NOMO-1 treated with DMSO at 0.1 percent for 48 hours (cell line): ENCODE measurements at regions not wholly inside any gene's neighbourhood (a gene's known extent, or its start where the extent isn't known, plus 50 kb on each side); places are given as distances from the start of the nearest gene placed in this dataset.
"Not testable (repeated sequence)": the region's sequence is repeated elsewhere in the genome, so short reads cannot be mapped to it uniquely, and the experiment has no call there.

Source experiments
- DNase-seq: peaks from one replicate; lab custom pipeline; 2025; ENCODE audit not compliant: unreplicated experiment; lab: John Stamatoyannopoulos, UW

DNA sequence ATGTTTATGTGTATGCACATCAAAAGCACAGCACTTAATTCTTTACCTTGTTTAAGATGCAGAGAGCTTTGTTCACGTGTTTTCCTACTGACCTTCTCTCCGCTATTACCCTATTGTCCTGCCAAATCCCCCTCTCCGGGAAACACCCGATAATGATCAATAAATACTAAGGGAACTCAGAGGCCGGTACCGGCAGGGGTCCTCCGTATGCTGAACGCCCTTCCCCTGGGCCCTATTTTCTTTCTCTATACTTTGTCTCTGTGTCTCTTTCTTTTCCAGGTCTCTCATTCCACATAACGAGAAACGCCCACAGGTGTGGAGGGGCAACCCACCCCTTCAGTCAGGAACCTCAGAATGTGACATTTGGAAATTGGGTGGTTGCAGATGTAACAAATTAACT is 160.1 kb downstream of the ADRA2C start:
- not testable (repeated sequence) for DNase-seq

DNA sequence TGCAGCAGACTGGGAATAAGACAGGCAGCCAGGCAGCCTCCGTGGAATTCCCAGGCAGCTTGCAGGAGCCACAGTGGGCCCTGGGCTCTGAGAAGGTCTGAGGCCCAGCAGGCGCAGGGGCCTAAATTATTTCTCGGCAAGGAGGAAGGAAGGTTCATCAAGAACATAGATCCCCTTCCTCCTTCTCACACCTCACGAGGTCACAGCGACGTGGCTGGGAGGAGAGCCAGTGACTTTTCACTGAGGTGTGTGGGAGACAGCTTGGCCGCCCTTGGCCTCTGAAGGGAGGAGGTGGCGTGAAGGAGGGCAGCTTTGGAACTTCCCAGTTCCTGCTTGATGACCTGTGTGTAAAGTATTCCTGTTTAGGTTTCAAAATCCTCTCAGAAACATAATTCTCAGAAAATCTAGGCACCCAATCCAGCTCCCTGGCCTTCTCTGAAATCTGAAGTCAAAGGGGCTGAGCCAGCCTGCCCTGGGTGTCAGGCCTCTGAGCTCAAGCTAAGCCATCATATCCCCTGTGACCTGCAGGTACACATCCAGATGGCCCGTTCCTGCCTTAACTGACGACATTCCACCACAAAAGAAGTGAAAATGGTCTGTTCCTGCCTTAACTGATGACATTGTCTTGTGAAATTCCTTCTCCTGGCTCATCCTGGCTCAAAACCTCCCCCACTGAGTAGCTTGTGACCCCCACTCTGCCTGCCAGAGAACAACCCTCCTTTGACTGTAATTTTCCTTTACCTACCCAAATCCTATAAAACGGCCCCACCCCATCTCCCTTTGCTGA is 161.0 kb downstream of the ADRA2C start:
- DNase-seq = not testable (repeated sequence)

DNA sequence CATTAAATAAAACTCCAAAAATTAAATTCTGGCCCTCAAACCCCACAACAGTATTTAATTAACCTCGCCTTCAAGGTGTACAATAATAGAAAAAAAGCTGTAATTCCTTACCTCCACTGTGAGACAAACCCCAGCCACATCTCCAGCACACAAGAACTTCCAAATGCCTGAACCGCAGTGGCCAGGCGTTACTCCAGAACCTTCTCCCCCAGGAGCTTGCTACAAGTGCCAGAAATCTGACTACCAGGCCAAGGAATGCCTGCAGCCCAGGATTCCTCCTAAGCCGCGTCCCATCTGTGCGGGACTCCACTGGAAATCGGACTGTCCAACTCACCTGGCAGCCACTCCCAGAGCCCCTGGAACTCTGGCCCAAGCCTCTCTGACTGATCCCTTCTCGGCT is 163.2 kb downstream of the ADRA2C start:
- DNase-seq = not testable (repeated sequence)

DNA sequence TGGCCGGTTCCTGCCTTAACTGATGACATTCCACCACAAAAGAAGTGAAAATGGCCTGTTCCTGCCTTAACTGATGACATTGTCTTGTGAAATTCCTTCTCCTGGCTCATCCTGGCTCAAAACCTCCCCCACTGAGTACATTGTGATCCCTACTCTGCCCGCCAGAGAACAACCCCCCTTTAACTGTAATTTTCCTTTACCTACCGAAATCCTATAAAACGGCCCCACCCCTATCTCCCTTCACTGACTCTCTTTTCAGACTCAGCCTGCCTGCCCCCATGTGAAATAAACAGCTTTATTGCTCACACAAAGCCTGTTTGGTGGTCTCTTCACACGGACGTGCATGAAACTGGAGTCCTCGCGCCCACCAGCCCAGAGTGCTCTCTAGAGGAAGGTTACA is 166.5 kb downstream of the ADRA2C start:
- DNase-seq = not testable (repeated sequence)

DNA sequence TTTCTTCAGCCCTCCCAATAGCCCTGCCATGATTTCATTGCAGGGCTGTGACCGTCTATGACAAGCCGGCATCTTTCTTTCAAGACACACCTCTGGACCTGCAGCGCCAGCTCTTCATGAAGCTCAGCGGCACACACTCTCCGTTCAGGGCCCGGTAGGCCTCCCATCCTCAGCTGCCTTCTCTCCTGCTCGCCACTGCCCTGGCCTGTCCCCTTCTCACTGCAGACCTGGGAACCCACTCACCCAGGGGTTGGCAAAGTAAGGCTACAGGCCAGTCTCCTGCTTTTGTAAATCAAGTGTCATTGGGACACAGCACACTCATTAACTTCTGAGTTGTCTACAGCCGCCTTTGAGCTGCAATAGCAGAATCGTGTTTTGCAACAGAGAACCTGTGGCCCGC is 169.2 kb downstream of the ADRA2C start:
- not testable (repeated sequence) for DNase-seq

DNA sequence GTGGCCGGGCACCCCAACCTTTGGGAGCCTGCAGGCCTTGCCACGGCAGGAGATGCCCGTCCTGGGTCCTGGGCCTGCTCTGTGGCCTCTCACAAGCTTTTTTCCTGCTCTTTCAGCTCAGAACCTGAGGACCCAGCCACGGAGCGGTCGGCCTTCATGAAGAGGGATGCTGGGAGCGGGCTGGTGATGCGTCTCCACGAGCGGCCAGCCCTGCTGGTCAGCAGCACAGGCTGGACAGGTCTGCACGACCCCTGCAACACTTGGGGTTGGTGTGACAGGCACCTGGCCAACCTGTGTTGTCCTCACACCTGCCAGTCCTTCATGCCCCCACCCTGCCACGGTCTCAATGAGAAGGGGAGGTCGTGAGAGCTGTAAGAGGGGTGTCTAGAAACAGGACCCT is 170.0 kb downstream of the ADRA2C start:
- no peak for DNase-seq

DNA sequence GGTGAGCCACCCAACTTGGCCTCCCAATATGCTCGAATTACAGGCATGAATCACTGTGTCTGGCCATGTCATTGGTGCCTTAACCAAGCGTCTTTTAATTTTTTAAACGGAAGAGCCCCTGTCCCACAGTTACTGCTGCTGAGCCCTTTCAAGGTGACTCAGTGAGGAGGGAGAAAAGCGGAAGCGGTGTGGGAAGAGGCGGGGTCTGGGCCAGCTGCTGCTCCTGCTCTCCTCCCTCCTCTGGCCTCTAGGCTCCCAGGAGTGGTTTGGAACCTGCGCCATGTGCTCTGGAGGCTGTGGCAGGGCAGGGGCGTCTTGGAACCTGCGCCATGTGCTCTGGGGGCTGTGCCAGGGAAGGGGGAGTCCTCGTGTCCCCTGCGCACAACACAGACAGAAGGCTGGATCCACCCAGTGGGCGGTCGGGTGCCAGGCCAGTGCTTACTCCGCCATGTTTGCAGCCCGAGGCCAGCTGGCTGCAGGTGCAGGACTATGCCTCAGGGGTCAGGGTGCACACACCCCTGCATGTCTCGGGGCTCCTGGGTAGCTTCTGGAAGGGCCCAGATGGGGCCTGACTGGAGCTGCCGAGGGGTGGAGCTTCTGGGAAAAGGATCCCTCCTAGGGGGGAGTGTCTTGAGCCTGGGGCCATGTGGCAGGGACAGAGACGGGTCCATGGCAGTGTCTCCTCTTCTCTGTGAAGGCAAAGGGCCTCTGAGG is 171.8 kb downstream of the ADRA2C start:
- DNase-seq = peak; percentile 66

DNA sequence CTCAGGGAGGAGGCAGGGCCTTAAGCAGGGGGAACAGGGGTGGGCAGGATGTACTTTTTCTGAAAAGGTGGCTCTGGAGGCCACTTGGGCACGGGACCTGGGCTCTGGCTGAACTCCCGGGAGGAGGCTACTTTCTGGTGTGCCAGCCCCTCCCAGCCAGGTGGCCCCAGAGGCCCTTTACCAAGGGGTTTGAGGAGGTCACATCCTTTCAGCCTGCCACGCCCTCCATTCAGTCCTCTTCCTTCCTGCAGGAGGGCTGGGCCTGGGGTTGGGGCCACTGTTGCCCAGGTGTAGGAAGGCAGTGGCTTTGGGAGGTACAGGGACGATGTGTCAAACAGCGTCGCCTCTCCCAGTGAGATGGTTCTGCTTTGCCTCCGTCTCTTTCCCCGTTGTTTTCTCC is 172.5 kb downstream of the ADRA2C start:
- not testable (repeated sequence) for DNase-seq

DNA sequence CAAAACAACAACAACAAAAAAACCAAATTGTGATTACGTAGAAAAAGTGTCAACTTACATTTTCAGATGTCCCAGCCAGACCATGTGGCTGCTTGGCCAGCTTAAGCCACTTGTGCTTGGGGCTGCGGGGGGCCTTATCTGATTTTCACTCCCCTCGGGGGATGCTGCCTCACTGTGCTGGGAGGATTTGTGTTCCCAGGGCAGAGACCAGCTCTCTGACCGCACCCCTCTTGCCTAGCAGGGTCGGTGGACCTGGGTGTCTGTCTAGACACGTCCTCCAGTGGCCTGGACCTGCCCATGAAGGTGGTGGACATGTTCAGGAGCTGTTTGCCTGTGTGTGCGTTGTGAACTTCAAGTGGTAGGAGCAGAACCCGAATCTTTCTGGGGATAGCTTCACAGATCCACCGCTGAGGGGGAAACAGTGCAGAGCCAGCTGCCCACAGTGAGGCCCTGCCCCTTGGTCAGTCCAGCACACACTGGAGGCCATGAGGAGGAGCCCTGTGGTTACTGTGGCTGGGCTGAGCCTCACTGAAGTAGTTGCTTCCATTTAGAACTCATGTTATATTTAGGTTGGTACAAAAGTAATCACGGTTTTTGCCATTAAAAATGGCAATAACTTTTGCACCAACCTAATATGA is 173.9 kb downstream of the ADRA2C start:
- not testable (repeated sequence) for DNase-seq

DNA sequence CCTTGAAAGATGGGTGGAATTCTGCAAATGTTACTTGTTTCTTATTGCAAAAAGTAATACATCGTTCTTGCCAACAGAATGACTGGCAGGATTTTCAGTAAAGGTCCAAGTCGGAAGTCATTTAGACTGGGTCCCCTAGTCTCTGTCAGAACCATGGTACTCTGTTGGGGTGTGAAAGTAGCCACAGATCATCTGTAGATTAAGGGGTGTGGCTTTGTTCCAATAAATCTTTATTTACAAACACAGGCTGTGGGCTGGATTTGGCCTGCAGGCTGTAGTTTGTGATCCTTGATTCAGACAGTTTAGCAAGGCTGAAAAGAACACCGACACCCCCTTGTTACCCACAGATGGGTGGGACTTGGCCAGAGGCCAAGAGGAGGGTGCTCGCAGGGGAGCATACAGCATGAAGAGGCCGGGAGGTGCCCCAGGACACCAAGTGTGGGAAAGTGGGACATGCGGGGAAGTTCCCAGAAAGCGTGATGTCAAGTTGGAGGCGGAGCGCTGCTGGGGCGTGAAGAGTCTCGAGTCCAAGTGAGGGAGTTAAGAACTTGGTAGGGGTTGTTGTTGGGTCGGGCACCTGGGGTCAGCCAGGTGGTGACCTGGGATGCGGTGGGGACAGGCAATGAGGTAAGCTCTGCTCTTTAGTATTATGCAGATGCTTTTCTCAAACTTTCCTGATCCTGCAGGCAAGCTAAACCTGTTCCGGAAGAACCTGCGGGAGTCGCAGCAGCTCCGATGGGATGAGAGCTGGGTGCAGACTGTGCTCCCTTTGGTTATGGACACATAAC is 175.7 kb downstream of the ADRA2C start:
- DNase-seq = not testable (repeated sequence)

DNA sequence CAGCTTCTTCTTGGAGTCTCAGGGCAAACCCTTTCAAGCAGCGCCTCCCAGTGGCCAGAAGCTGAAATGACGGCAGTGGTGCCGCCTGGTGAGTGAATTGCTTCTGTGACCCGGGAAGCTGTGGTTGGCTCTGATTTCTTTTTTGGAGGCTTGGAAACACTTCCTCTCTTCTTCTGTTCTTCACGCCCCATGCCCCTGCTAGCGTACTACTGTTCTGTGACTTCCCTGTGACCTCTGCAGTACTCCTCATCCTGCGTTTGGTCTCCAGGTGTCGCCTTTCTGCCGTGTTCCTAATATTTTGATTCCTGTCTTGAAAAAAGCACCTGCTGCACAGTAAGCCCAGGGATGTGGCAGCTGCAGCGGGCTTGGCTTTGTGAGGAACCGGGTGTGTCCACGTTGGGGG is 176.4 kb downstream of the ADRA2C start:
- peak; percentile 20 for DNase-seq

DNA sequence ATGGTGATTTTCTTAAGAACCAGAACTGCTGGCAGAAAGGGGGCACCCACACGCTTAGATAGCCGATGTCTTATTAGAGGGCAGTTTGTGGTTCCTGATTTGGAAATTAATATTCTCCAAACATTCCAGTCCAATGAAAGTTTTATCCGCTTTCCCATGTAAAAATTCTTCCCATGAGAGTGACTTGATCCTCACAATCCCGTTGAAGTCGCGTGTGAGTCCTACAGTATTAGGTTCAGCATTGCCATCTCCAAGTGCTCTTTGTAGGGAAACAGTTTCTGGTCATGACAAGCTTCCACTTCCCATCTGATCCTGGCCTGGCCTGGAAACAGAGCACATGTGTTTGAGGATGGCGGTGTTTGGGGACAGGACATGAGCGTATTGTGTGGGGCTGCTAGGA is 176.9 kb downstream of the ADRA2C start:
- not testable (repeated sequence) for DNase-seq

DNA sequence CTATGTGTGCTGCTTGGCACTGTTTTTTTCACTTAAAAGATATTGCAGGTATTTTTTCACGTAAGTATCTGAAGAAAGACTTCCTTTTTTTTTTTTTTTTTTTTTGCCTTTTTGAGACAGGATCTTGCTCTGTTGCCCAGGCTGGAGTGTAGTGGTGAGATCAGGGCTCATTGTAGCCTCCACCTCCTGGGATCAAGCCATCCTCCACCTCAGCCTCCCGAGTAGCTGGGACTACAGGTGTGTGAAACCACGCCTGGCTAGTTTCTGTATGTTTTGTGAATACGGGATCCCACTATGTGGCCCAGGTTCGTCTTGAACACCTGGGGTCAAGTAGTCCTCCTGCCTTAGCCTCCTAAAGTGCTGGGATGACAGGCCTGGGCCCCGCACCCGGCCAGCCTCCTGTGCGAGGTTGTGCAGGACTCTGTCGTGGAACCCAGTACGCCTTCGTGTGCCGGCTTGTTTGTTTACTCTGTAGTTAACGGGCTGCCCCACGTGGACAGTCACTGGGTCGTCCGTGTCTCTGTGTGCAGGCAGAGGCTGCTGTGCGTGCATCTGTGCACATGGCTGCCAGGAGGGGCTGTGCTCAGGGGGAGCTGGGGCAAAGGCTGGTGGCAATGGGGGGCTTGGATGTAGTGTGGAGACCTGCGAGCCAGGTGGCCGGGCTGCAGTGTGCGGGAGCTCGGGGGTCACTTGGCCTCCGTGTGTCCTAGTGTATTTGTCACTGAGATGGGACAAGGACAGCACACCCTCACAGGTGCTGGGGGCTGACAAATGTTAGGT is 179.5 kb downstream of the ADRA2C start:
- no peak for DNase-seq

DNA sequence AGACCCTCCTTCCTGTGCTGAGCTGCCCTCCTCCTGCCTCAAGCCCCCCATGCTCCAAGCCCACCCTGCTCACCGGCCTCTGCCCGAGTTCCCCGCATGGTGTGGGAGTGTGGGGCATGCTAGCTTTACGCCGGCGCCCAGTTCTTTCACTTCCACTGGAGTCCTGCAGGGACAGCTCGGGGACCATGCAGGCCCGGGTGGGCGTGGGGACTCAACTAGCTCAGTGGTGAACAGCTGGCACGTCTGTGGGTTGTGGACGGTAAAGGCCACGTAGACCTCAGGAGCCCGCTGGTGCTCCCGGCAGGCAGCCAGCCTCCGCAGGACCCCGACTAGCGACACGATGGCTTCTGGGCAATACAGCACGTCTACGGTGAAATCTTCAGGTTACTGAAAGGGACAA is 180.4 kb downstream of the ADRA2C start:
- not testable (repeated sequence) for DNase-seq

DNA sequence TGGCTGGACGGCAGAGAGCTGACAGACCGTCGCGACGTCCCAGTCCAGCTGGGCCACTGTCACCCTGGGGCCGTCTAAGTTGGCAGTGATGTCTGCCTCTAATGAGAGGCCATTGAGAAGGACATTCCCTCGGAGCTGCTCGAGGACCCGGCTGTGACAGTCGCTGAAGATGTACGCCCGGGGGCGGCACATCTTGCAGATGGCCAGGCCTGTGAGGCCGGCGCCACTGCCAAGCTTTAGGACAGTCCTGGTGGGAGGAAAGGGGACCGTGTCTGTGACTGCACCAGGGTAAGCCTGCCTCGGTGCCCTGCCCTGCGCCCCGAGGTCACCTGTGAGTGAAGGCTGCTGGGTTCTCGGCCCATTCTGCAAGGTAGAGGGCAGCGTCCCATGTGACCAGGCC is 181.6 kb downstream of the ADRA2C start:
- not testable (repeated sequence) for DNase-seq

DNA sequence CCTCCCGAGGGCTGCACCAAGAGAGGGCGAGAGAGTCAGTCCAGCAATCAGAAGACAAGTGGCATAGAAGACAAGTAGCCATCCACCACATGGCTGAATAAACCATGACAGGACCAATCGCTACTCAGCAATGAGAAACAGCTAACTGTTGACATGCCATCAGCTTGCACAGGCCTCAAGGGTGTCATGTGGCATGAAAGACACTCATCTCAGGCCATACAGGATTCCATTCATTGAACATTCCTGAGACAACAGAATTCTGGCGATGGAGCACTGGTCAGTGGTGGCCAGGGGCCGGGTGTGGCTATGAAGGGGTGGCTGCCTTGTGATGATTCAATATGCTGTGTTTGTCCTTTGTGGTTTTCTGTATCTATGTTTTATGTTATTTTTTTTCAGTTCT is 182.0 kb downstream of the ADRA2C start:
- not testable (repeated sequence) for DNase-seq

DNA sequence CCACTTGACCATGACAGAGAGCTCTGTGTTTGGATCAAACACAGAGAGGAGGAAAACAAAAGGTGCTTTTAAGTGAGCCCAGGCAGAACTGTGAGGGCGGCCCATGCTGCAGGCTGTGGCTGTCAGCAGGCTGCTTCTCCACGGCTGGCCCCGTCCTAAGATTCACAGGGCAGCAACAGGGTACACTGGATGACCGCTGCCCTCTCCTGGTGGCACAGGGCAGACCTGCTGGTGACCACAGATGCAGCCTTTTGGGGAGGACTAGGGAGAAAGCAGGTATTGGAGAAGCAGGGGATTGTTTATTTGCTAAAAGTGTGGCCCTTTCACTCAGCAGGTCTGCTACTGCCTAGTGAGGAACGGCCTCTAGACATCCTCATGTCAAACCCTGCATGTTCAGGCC is 183.7 kb downstream of the ADRA2C start:
- peak; percentile 17 for DNase-seq

DNA sequence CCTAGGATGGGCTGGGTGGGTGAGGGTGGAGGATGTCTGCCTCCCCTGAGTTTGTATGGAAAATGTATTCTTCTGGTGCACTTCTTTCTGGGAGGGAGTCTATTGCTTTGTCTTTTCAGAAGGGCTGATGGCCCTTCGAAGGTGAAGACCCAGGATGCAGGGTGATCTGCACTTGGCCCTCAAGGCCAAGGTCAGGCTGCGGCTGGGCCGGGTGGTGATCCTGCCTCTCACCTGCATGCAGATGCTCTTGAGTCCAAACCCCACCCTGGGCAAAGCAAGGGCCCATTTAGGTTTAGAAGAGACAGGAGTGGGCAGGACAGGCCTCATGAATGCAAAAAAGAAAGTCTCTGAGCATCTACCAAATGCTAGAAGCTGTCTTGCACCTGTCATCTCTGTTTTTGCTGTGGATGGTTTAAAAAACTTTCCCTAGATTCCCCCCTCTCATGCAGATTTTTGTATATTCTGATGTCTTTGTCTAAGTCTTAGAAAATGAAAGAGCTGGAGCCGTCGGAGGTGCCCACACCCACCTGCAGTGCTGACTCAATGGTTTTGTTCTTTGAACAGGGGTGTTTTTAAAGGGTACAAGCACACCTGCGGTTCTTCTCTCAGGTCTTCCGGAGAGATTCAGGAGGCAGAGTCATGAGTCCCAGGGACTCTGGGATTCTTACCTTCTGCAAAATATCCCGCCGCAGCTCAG is 186.4 kb downstream of the ADRA2C start:
- DNase-seq = not testable (repeated sequence)

DNA sequence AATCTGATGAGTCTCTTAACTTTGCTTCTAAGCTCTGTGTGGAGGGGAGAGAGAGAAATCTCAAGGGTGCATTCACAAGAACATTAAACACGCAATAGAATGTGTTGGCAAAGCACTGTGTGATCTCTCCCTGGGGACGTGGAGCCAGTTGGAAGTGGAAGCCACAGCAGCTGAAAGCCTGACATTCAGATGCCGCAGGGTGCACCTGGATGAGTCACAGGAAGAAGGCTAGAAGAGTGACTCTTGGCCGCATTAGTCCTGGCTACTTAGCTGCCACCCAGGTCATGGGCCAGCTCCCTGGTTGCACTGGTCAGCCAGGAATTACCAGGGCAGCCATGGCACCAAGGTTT is 186.9 kb downstream of the ADRA2C start:
- DNase-seq = not testable (repeated sequence)
